HCT116 (cell line): ENCODE measurements at regions not wholly inside any gene's neighbourhood (a gene's known extent, or its start where the extent isn't known, plus 50 kb on each side); places are given as distances from the start of the nearest gene placed in this dataset.

Experiments
- CBX3 ChIP-seq: IDR thresholded peaks from 2 replicates; pipeline ENCODE4 v1.6.1; 2012; ENCODE audit warnings: low read depth
- EZH2 ChIP-seq: fragments of 200-600 bp; sonication (generic); IDR thresholded peaks from 2 replicates; pipeline ENCODE4 v1.6.1; 2017; ENCODE audit warnings: antibody characterized with exemption, mixed run types
- POLR2AphosphoS5 ChIP-seq: IDR thresholded peaks from 2 replicates; pipeline ENCODE4 v1.6.1; 2011; ENCODE audit warnings: mild to moderate bottlenecking, low read depth, low read length, moderate library complexity
- RAD21 ChIP-seq: IDR thresholded peaks from 2 replicates; pipeline ENCODE4 v1.6.1; 2012; ENCODE audit warnings: low read depth, mild to moderate bottlenecking
- YY1 ChIP-seq: IDR thresholded peaks from 2 replicates; pipeline ENCODE4 v1.6.1; 2011; ENCODE audit warnings: low read length, low read depth, moderate library complexity, mild to moderate bottlenecking; ENCODE audit not compliant: insufficient replicate concordance; ENCODE audit errors: extremely low read depth
- ZNF274 ChIP-seq: fragments of 200-500 bp; sonication (Bioruptor generic); IDR thresholded peaks from 2 replicates; pipeline ENCODE4 v1.6.1; 2014; ENCODE audit warnings: mild to moderate bottlenecking, low read depth, low read length, inconsistent platforms
- TF ChIP-seq, protein P1 (sequence below), 3 experiments: fragments of 200-600 bp in 1 of 3; sonication (generic) in 1 of 3; IDR thresholded peaks in 2 of 3; conservative IDR thresholded peaks in 1 of 3; 2 replicates each; pipeline ENCODE4 v1.5.1; 2012 to 2017; ENCODE audit warnings: low read depth in 2 of 3, low read length in 2 of 3, antibody characterized with exemption in 1 of 3, borderline replicate concordance in 1 of 3, control low read depth in 1 of 3, mild to moderate bottlenecking in 1 of 3, mixed read lengths in 1 of 3, mixed run types in 1 of 3, moderate library complexity in 1 of 3; ENCODE audit not compliant: insufficient read depth in 1 of 3
- TF ChIP-seq, protein P2 (sequence below): IDR thresholded peaks from 2 replicates; pipeline ENCODE4 v1.6.1; 2012; ENCODE audit warnings: low read depth
- TF ChIP-seq, protein P3 (sequence below): IDR thresholded peaks from 2 replicates; pipeline ENCODE4 v1.6.1; 2012

DNA sequence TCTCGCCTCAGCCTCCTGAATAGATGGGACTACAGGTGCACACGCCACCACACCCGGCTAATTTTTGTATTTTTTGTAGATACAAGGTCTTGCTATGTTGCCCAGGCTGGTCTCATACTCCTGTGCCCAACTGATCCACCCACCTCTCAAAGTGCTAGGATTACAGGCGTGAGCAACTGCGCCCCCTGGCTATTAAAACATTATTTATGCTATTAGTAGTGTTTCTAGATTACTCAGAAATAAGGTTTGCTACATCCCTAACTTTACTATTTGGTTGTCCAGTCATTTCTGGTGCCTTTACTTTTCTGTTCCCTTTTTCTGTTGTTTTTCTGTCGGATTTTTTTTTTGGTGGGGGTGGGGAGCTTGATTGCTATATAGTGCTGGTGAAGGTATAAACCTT is 393.6 kb upstream of the TPM1 start:
- TF ChIP-seq, protein P1, sequence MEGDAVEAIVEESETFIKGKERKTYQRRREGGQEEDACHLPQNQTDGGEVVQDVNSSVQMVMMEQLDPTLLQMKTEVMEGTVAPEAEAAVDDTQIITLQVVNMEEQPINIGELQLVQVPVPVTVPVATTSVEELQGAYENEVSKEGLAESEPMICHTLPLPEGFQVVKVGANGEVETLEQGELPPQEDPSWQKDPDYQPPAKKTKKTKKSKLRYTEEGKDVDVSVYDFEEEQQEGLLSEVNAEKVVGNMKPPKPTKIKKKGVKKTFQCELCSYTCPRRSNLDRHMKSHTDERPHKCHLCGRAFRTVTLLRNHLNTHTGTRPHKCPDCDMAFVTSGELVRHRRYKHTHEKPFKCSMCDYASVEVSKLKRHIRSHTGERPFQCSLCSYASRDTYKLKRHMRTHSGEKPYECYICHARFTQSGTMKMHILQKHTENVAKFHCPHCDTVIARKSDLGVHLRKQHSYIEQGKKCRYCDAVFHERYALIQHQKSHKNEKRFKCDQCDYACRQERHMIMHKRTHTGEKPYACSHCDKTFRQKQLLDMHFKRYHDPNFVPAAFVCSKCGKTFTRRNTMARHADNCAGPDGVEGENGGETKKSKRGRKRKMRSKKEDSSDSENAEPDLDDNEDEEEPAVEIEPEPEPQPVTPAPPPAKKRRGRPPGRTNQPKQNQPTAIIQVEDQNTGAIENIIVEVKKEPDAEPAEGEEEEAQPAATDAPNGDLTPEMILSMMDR (IDR thresholded peaks at IDR 0.05 in 2 of 3, conservative IDR thresholded peaks at IDR 0.05 in 1 of 3; ENCODE audit: borderline replicate concordance in 1 of 3, insufficient read depth in 1 of 3, low read depth in 2 of 3, low read length in 2 of 3), result peak; percentile 43 to 69 (median 43); a peak in 5 of 6 replicates
- TF ChIP-seq, protein P2, sequence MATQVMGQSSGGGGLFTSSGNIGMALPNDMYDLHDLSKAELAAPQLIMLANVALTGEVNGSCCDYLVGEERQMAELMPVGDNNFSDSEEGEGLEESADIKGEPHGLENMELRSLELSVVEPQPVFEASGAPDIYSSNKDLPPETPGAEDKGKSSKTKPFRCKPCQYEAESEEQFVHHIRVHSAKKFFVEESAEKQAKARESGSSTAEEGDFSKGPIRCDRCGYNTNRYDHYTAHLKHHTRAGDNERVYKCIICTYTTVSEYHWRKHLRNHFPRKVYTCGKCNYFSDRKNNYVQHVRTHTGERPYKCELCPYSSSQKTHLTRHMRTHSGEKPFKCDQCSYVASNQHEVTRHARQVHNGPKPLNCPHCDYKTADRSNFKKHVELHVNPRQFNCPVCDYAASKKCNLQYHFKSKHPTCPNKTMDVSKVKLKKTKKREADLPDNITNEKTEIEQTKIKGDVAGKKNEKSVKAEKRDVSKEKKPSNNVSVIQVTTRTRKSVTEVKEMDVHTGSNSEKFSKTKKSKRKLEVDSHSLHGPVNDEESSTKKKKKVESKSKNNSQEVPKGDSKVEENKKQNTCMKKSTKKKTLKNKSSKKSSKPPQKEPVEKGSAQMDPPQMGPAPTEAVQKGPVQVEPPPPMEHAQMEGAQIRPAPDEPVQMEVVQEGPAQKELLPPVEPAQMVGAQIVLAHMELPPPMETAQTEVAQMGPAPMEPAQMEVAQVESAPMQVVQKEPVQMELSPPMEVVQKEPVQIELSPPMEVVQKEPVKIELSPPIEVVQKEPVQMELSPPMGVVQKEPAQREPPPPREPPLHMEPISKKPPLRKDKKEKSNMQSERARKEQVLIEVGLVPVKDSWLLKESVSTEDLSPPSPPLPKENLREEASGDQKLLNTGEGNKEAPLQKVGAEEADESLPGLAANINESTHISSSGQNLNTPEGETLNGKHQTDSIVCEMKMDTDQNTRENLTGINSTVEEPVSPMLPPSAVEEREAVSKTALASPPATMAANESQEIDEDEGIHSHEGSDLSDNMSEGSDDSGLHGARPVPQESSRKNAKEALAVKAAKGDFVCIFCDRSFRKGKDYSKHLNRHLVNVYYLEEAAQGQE, result no peak
- no peak for TF ChIP-seq EZH2
- no peak for TF ChIP-seq CBX3
- TF ChIP-seq ZNF274, result no peak
- TF ChIP-seq, protein P3, sequence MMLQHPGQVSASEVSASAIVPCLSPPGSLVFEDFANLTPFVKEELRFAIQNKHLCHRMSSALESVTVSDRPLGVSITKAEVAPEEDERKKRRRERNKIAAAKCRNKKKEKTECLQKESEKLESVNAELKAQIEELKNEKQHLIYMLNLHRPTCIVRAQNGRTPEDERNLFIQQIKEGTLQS, result no peak
- TF ChIP-seq RAD21, result peak; percentile 58
- no peak for TF ChIP-seq YY1
- no peak for TF ChIP-seq POLR2AphosphoS5
